ENCODE measurements at regions not wholly inside any gene's neighbourhood (a gene's known extent, or its start where the extent isn't known, plus 50 kb on each side); places are given as distances from the start of the nearest gene placed in this dataset.

DNA sequence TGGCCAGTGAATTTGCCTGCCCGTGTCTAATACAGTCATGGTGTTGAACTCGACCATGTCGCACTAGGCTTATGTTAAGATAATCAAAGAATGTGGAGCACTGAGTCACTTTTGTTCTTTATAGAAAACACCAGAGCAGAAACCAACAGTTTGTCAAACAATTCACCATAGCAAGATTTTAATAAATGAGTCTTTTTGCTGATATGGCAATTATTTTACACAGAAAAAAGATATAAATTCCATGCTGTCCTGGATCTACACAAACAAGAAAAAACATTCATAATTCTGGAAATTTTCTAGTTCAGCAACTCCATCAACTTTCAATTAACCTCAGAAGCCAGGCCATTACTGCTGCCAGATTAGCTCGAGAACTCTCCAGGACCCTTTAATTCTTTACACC, 208.9 kb downstream of the ZNF608 start:
- in situ Hi-C loops (cut with MboI) (no loop called here), intact Hi-C loops (cut with micrococcal nuclease) (no loop called here)
- no peaks in the 10 kb centered on the region for H4K20me1 ChIP-seq (replicated peaks; ENCODE audit: control insufficient read depth, insufficient read depth, low read length)
- H3K9me1 ChIP-seq (ENCODE audit: control insufficient read depth, insufficient read depth, low read length) = no peaks in the 10 kb centered on the region
- no peaks in the 10 kb centered on the region for H3K9me3 ChIP-seq (replicated peaks; ENCODE audit: control insufficient read depth, insufficient read depth, low read depth, low read length)
- no peak overlapping the region for H3K27ac ChIP-seq (ENCODE audit: extremely low read depth, low read depth, low read length)
- no peaks in the 10 kb centered on the region for H3K4me1 ChIP-seq (replicated peaks in 1 of 2; ENCODE audit: control insufficient read depth in 2 of 2, insufficient read depth in 2 of 2, low read length in 2 of 2)
- no peaks in the 10 kb centered on the region for H3K79me2 ChIP-seq (ENCODE audit: control insufficient read depth, insufficient read depth, low read length)
- no peak overlapping the region for H3K9ac ChIP-seq (ENCODE audit: insufficient read depth in 1 of 2, low read depth in 2 of 2, low read length in 2 of 2)
- POLR2A ChIA-PET = no interaction called here
- no peak overlapping the region for H3K4me3 ChIP-seq
- TF ChIP-seq C11orf30 (IDR thresholded peaks at IDR 0.05; ENCODE audit: low read depth) = peak; percentile 77
- TF ChIP-seq ZNF224 (CRISPR knock-in tag; IDR thresholded peaks at IDR 0.05) = no peak
- TF ChIP-seq SOX6 (IDR thresholded peaks at IDR 0.05) = no peak
- TF ChIP-seq SREBF1 (IDR thresholded peaks at IDR 0.05; ENCODE audit: borderline replicate concordance, low read depth, low read length) = no peak
- peak; percentile 90 for TF ChIP-seq ZNF316 (IDR thresholded peaks at IDR 0.05)
- TF ChIP-seq, protein P1, sequence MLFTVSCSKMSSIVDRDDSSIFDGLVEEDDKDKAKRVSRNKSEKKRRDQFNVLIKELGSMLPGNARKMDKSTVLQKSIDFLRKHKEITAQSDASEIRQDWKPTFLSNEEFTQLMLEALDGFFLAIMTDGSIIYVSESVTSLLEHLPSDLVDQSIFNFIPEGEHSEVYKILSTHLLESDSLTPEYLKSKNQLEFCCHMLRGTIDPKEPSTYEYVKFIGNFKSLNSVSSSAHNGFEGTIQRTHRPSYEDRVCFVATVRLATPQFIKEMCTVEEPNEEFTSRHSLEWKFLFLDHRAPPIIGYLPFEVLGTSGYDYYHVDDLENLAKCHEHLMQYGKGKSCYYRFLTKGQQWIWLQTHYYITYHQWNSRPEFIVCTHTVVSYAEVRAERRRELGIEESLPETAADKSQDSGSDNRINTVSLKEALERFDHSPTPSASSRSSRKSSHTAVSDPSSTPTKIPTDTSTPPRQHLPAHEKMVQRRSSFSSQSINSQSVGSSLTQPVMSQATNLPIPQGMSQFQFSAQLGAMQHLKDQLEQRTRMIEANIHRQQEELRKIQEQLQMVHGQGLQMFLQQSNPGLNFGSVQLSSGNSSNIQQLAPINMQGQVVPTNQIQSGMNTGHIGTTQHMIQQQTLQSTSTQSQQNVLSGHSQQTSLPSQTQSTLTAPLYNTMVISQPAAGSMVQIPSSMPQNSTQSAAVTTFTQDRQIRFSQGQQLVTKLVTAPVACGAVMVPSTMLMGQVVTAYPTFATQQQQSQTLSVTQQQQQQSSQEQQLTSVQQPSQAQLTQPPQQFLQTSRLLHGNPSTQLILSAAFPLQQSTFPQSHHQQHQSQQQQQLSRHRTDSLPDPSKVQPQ (CRISPR knock-in tag; IDR thresholded peaks at IDR 0.05; ENCODE audit: borderline replicate concordance) = no peak
- no peak for TF ChIP-seq HNRNPL (IDR thresholded peaks at IDR 0.05; ENCODE audit: low read depth, low read length)
- peak; percentile 91 for TF ChIP-seq MAFF (IDR thresholded peaks at IDR 0.05; ENCODE audit: low read length)
- TF ChIP-seq KDM2B (CRISPR knock-in tag; IDR thresholded peaks at IDR 0.05) = no peak
- TF ChIP-seq MAFK (IDR thresholded peaks at IDR 0.05; ENCODE audit: low read length) = peak; percentile 90
- TF ChIP-seq HIVEP1 (CRISPR knock-in tag; IDR thresholded peaks at IDR 0.05) = no peak
- no peak for TF ChIP-seq ZFP1 (CRISPR knock-in tag; IDR thresholded peaks at IDR 0.05)
- TF ChIP-seq HOXB6 (CRISPR knock-in tag; IDR thresholded peaks at IDR 0.05; ENCODE audit: borderline replicate concordance) = no peak
- TF ChIP-seq, protein P2, sequence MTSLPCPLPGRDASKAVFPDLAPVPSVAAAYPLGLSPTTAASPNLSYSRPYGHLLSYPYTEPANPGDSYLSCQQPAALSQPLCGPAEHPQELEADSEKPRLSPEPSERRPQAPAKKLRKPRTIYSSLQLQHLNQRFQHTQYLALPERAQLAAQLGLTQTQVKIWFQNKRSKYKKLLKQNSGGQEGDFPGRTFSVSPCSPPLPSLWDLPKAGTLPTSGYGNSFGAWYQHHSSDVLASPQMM (CRISPR knock-in tag; IDR thresholded peaks at IDR 0.05) = no peak
- peak; percentile 76 for TF ChIP-seq MAFG (tag; conservative IDR thresholded peaks at IDR 0.05)
- no peak for FAIRE-seq
- no TSS peak for BruUV-seq (replicated peaks)
- H3K4me2 ChIP-seq (ENCODE audit: insufficient read depth, low read length) = no peak overlapping the region
- CTCF ChIA-PET (ENCODE audit: low intra/inter-chr PET ratio) = no interaction called here
- H3K36me3 ChIP-seq (ENCODE audit: control insufficient read depth, insufficient read depth, low read length) = no peaks in the 10 kb centered on the region
- ATAC-seq = no peak
- WGBS (ENCODE audit: insufficient coverage, low coverage, missing lambda C conversion rate) = 3% methylated on average over 4 of the region's 4 CpGs
- DNase-seq (ENCODE audit: extremely low read depth in 1 of 4, low spot score in 3 of 4) = no peak
- H3K27me3 ChIP-seq (ENCODE audit: control insufficient read depth in 2 of 2, insufficient read depth in 2 of 2, low read length in 2 of 2) = no peaks in the 10 kb centered on the region; a peak in 1 of 5 replicates
- H2AFZ ChIP-seq (ENCODE audit: low read depth, low read length) = no peak overlapping the region

Measured in K562 (cell line).